Glomerular visceral epithelial cell (primary cell): ENCODE measurements at regions not wholly inside any gene's neighbourhood (a gene's known extent, or its start where the extent isn't known, plus 50 kb on each side); places are given as distances from the start of the nearest gene placed in this dataset.

Source experiments
- DNase-seq: peaks from one replicate; pipeline ENCODE4 v3.0.0-alpha.2; 2016; ENCODE audit errors: extremely low spot score

DNA sequence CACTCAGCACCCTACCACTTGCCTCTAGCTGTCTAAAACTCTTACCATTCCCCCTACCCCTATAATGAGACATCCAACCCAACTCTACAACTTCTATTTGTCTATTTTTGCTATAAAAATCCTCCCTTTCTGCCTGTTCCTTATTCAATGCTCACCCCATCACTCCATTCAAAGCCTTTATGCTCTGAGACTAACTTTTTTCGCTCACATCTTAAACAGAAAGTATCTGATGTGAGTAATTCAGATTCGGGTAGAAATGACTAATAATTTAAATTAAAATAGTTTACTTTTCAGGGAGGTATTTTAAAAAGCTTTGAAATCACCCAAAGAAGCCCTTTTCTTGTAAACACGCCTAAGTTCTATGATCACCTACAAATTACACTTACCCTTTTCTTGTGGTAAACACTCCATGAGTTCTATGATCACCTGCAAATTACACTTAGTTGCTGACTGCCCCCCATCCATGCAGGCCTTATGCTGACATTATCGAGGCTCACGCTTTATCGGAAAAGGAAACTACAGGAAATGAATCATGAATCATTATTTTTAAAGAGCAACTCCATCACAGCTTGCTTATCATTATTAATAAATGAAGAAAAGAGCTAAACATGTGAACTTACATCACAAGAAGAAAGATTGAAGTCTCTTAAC is 168.7 kb upstream of the PPP1R2C start:
- no peak for DNase-seq

DNA sequence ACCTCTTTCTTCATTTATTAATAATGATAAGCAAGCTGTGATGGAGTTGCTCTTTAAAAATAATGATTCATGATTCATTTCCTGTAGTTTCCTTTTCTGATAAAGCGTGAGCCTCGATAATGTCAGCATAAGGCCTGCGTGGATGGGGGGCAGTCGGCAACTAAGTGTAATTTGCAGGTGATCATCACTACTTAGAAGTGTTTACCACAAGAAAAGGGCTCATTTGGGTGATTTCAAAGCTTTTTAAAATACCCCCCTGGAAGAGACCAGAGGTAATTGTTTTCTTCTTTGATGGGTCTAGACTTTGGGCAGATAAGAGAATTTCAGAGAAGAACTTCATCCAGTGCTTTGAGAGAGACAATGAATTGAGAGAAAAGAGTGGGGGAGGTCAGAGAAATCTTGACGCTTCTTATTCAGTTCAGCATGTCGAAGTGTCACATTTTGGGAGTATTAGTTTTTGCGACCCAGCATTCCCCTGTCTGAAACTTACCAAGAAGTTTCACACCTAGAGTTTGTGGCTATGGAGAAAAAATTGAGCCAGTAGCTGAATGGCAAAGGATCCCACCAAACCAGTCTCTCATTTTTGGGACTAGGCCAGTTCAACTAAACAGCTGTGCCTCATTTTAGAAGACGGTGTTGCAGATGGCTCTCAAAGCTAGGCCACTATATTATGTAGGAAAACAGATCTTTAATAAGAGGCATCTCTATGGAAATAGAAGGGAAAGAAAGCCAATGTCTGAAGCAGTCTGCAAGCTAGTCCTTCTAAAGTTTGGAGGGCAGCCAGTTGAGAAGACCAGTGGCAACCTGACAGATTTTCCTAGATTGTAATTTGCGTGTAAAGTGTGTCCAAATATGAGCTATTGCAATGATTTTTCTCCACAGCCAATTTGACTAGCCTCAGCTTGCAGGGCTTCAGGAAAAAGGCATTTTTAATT is 171.0 kb upstream of the PPP1R2C start:
- DNase-seq, result no peak

DNA sequence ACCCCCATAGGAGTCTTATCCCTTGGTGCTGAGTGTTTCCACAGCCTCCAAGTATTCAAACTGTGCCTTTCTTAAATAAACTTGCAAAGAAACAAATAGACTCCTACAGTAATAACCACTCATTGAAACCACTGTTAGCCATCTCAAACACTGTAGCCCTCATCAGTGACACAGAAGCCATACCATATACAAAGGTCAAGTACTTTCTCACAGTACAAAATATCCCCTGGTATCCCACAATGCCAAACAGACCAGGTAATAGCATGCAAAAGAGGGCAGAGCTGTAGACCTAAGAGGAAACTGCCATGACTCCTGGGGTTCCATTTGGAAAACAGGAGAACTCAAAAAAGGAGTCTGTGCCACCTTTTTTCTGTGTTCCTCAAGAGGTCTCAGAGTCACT is 173.8 kb upstream of the PPP1R2C start:
- no peak for DNase-seq

DNA sequence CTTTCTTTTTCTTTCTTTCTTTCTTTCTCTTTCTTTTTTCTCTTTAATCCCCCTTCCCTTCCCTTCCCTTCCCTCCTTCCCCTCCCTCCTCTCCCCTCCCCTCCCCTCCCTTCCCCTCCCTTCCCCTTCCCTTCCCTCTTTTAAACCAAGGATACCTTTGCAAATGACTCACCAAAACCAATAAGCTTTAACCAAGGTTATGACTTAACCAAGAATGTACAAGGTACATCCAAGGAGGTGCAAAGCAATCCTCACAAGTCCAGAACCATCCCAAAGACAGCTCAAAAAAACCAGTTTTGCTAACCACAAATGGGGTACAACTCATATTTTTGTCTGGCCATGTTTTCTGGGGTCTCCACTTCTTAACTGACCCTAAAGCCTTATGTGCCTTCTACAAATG is 174.7 kb upstream of the PPP1R2C start:
- DNase-seq, result no peak

DNA sequence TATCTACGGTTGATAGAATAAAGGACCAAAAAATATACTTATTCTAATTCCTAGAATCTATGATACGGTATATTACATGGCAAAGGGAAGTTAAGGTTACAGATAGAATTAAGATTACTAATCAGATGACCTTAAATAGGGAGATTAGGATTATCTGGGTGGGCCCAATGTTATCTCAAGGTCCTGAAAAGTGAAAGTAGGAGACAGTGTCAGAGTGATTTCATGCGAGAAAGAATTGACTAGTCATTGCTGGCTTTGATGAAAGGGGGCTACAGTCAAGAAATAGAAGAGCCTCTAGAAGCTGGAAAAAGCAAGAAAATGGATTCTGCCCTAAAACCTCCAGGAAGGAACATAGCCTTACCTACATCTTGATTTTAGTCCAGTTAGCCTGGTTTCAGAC is 176.9 kb upstream of the PPP1R2C start:
- DNase-seq, result no peak

DNA sequence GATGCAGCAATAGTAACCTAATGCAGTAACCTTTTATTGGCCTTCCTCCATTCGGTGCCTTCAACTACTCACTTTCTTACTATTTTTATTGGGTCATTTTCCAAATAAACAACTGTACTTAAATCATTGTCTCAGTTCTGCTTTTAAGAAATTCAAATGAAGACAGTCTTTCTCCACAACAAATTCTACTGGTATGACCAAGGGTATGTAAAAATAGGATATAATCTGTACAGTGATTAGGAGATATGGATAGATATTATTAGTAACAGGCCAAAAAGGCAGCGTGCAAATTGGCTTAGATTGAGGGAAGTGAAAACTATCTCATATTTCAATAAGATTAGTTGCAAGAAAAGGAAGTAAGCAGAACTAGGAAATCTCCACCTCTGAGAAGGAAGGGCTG is 177.4 kb upstream of the PPP1R2C start:
- no peak for DNase-seq

DNA sequence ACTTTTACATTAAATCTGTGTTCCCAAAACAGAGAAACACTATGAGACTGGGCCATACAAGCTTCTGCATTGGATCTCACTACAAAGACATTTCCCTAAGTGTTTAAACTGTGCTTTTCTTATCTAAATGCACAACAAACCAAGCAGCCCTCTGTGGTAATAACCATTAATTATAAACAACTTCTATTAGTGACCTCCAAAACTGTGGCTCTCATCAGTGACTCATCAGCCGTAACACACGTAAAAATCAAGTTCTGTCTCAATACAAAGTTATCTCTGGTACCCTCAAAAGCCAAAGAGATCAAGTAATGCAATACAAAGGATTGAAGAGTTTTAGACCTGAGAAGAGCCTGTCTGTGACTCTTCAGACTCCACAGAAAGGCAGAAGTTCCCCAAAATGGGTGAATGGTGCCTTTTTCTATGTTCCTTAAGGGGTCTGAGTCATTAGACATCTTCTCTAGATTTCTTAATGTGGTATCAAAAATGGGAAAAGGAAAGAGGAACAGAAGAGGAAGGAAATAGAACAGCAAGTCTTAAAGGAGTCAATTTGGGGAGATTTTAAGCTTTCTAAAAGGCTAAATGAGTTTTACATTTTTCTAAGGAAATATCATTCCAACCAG is 189.8 kb upstream of the PPP1R2C start:
- DNase-seq, result no peak

DNA sequence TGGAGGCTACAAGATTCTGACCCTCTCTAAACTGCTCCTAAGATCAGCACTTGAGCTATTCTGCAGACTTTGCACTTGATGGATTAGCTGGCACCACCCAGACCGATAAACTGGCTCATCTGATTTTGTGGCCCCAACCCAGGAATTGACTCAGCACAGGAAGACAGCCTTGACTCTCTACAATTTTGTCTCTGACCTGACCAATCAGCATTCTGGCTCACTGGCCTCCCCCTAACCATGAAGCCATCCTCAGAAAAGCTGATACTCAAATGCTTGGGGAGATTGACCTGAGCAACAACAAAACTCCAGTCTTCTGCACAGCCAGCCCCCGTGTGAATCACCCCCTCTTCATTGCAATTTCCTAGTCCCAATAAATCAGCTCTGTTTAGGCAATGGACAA is 195.4 kb upstream of the PPP1R2C start:
- no peak for DNase-seq

DNA sequence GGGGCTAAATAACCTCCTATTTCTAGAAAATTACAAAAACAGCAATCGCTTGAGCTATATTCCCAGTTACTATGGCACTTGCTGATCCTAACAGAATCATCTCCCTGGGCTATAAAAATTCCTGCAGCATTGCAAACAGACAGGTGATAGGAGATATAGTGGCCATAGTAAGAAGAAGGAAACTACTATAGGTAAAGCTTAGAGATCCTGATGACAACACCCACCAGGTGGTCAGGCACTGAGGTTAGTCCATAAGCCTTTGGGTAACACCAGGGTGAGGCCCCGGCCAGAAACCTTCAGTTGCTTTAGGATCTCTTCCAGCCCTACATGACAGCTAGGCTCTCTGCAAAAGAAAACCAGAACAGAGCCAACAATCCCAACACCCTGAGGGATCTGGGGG is 197.9 kb upstream of the PPP1R2C start:
- DNase-seq, result no peak

DNA sequence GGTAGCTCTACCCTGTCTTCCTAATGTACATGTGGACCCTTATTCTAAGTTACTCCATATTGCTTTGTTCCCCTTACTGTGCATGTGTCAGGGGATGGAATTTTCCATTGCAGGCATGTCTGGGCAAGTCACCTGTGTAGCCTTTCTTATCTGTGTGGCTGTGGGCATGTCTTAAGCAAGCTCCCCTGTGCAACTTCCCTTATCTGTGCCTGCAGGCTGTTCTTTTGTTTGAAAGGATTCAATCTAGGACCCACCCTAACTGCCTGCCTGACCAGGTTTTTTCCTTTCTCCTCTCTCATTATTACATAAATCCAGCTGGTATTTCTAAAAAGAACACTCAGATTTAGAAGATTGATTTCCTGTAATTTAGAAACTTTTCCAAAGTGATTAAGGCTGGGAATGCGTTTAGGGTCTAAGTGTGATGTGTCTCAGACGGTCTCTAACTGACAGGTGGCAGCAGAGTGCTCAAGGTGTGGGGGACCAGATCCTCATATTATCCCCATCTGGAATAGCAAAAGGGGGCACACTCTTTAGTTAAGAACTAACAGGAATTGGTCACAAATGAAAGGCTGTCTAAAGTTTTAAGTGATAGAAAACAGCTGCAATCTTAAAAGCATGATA is 198.9 kb upstream of the PPP1R2C start:
- DNase-seq, result peak; percentile 2

DNA sequence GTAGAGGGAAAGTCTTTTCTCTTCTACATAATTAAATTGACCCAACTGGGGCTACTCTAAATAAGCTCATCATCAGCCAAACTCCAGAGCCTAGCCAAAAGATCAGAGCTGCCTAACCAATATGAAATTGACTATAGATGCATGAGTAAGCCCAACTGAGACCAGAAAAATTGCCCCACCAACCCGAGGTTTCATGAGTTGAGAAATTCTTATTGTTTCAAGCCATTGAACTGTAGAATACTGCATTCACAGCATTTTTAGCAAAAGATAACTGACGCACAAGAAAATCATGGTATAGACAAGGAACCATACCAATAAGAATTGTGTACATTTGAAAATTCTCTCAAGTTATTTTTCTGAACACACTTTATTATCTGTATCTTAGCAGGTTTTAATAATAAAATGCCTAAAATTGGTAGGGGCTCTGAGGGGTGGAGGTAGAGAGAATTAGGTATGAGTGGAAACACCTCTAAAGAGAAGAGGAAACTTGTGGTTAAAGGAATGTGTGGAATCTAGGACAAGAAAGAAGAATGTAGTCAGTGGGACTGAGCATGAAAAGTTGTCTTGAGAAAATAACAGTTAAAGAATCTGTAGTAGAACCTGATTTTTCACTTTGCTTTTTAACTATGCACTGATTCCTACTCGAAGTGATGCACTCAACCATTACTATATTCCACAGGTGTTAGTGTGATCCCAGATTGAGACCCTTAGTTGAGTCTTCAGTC is 200.9 kb upstream of the PPP1R2C start:
- DNase-seq, result peak; percentile 63

DNA sequence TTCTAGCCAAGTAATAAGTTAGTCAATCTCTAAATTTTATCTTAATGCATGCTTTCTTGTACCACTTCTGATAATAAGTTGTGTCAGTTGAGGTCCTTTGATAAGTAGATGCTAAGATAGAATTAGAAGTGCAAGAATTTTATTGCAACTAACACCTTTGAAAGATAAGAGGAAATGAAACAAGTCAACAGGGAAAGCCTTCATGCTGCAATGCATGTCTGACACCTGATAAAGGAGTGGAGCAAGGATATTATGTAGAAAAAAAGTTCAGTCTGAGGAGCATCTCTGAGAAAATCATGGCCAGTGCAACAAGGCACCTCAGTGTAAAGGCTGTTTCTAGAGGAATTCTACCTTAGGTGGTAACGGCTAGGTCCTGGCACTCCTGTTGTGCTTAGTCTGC is 210.7 kb upstream of the PPP1R2C start:
- DNase-seq, result no peak

DNA sequence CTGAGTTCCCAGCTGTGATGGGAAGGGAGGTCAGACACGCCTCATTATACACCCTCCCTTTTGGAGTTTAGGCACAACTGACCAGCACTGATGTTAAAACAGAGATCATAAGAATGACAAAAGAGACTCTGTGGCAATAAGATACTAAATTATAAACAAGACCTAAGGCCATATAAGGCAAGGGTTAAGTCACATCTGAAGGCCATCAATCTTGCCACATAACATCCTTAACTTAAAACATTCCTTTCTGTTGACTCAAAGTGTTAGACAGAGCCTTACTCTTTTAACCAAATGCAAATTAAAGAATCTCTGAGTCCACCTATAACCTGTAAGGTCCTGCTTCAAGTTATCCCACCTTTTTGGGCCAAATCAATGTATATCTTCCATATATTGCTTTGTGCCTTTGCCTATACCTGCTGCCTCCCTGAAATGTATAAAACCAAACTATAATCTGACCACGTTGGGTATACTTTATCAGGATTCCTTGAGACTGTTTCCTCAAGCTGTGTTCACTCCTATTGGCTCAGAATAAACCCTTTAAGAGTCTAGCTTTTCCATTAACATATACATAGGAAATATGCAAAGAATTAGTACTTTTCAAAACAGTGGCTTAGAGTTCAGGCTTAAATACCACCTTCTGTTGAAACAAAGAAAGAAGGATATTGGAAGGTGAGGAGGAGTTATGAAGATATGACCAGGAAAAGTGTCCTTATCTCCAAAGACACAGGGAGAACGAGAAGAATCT is 214.4 kb upstream of the PPP1R2C start:
- DNase-seq, result peak; percentile 29

DNA sequence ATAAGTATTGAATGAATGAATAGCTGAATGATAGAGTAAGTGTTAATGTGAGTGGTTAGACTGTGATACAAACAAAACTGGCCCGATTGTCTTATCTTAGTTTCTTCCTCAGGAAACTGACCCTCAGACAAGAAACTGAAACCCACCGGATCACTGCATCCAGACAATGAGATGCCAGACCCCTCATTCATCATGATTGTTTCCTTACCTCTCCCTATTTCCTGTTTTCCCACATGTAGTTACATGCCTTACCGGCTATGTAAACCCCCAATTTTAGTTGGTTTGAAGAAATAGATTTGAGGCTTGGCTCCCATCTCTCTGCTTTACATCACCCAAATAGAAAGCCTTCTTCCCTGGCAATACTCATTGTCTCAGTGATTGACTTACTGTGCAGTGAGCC is 218.9 kb upstream of the PPP1R2C start:
- no peak for DNase-seq

DNA sequence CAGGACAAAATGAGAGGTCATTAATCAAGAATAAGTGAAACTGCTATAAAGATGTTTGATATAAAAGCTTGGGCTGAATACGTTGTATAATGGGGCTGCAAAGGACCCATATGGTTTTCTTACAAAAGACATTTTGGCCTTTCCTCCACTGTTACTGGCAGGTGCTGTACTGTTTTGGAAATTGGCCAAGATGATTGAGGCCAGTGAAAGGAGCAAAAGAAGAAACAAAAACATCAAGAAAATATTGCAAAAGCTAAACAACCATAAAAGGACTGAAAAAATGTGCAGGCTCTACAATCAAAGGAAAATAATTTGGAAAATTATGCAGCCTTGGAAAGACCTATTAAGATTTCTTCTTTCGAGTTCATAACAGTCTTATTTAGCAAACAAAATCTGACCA is 222.2 kb upstream of the PPP1R2C start:
- DNase-seq, result no peak

DNA sequence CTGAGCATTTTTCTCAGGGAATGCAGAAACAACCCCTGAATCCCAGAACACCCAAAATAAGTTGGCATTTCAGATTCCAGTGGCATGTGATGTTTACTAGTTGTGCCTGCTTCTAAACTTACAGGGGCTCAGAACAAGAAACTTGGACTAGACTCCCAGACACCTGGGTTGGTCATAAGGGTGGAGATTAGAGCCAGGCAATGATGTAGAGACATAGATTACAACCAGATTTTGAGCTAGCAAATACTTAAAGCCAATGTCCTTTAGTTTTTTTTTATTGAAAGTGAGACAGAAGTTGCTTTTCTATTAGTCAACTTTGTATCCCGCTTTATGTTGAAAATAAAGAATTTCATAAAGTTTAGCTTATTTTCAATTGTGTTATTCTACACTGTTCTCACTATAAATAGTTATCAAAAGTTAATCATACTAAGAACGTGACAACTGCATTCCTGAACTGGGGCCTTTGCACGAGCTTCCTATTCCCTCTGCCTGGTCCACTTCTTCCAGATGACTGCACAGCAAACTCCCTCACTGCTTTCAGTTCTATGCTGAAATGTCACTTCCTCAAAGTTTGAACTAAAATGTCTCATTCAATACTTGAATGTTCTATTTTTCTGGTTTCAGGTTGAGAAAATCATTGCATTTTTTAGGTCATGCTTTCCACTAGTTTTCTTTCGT is 224.7 kb upstream of the PPP1R2C start:
- peak; percentile 53 for DNase-seq

DNA sequence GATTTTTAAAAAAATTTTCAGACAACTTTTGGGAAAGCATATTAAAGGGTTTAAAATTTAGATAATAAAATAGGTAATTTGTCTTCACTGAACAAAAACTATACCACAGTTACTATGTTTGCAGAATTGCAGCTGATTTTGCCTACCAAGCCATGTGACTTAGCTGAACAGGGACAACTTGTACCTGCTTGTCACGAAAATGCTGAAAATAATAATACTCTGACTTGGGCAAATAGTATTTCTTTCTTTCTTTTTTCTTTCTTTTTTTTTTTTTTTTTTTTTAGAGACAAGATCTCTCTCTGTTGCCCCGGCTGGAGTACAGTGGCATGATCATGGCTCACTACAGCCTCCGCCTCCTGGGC is 225.2 kb upstream of the PPP1R2C start:
- DNase-seq, result no peak

DNA sequence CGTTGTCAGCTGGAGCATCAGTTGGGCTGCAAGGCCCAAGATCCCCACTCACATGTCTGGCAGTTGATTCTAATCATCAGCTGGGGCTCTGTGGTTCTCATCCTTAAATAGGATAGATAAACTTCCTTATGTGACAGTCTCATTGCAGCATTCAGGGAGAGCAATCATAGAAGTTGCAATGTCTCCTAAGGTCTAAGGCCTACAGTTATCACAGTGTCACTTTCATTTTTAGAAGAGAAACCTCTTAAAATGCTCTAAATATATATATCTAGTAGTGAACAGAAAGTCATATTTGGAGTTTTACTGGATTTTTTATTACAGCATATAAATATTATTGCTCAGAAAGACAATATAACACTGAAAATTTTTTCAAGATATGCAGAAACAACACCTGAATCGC is 226.0 kb upstream of the PPP1R2C start:
- no peak for DNase-seq

DNA sequence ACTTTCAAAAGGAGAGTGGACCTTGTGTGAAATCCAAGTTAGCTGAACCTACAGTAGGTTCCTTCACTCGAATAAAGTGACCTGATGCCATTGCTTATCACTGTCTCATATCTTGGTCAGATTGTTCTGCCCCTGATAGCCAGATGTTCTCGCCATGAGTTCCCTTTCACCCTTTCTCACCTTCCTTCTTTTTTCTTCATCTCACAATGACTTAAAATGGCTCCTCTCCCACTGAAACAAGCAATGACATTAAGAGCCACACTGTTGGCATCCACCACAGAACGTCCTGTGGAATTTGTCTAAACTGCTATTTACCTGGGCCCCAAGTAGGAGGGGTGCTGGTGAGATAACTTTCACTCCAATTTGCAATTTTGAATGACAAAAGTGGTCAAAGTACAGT is 227.6 kb upstream of the PPP1R2C start:
- DNase-seq, result no peak

DNA sequence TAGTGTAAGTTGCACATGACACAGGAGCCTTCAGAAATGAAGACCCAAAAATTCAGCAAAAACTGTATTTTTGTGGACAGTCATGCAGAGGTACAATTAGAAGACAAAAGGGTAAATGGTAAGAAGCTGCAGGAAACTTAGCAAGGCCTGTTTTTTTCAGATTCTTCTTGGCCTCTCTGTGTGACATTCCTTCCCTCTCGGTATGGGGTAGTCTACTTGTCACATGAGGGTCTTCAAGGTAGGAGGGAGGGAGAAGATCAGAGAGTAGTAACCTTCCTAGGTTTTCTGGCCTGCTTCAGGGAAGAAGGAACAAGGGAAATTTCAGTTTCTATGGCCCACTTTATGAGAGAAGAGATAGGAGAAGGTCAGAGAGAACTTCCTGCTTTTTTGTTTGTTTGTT is 230.4 kb upstream of the PPP1R2C start:
- DNase-seq, result no peak

DNA sequence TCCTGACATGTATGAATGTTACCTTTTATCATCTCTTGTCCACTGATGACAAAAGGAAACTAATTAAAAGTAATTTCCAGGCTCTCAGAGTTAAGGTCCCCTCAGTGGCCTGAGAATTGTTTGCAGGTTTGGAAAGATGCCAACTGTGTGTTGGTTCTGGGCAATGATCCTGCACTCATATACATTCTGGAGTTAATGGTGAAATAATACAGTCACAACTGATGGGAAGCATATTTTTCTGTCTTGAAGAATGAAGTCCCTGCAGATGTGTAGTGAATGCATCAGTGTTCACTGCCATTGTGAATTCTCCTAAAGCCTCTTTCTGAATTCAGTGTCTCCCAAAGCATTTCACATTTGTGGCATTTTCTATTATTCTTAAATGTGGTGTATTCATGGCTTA is 238.1 kb upstream of the PPP1R2C start:
- no peak for DNase-seq
